Activated CD4-positive, alpha-beta T cell treated with anti-CD3 and anti-CD28 coated beads for 36 hours (primary cell): ENCODE measurements at regions not wholly inside any gene's neighbourhood (a gene's known extent, or its start where the extent isn't known, plus 50 kb on each side); places are given as distances from the start of the nearest gene placed in this dataset.

ENCODE experiments used
- ATAC-seq: fragments of 200-7000 bp; cut with Tn5 transposase; one replicate; pipeline ENCODE4 v1.10.0; 2021; ENCODE audit warnings: mild to moderate bottlenecking, moderate library complexity
- CTCF ChIA-PET: fragments of 350-600 bp; sonication (Branson Sonifier 250); formaldehyde crosslinking; loops from one replicate; lab custom pipeline; 2021; ENCODE audit warnings: antibody characterized with exemption; lab: Charles Lee
- POLR2A ChIA-PET: fragments of 350-600 bp; sonication (Branson Sonifier 250); formaldehyde crosslinking; loops from one replicate; lab custom pipeline; 2021; ENCODE audit warnings: antibody characterized with exemption, inconsistent platforms; lab: Charles Lee
- DNase-seq: peaks from one replicate; pipeline ENCODE4 v3.0.0-alpha.2; 2020
- H3K27ac Mint-ChIP-seq: one replicate; pipeline ENCODE4 v1.8.0; 2021; ENCODE audit warnings: mixed read lengths
- H3K27me3 Mint-ChIP-seq: one replicate; pipeline ENCODE4 v1.8.0; 2021; ENCODE audit warnings: mixed read lengths
- H3K36me3 Mint-ChIP-seq: one replicate; pipeline ENCODE4 v1.8.0; 2021; ENCODE audit warnings: low read depth, mixed read lengths
- H3K4me1 Mint-ChIP-seq: one replicate; pipeline ENCODE4 v1.8.0; 2021; ENCODE audit warnings: mixed read lengths
- H3K4me3 Mint-ChIP-seq: one replicate; pipeline ENCODE4 v1.8.0; 2021; ENCODE audit warnings: mild to moderate bottlenecking, moderate library complexity, mixed read lengths
- H3K9me3 Mint-ChIP-seq: one replicate; pipeline ENCODE4 v1.8.0; 2021; ENCODE audit warnings: low read depth, mixed read lengths
- intact Hi-C, 2 experiments: fragments of 100-400 bp; cut with DNase I in 1 of 2; cut with micrococcal nuclease in 1 of 2; formaldehyde crosslinking; loops; one replicate each; pipeline versions ENCODE4 v1.14.2 to v1.15.1; 2022 to 2024; cut with DNase I, micrococcal nuclease

GRCh38 chr2:10987439-10987838 is 75.7 kb downstream of the KCNF1 start:
- intact Hi-C loops = no loop called here
- POLR2A ChIA-PET = no interaction called here
- Mint-ChIP-seq H3K27ac (no peak overlapping the region), H3K9me3 (no peaks in the 10 kb centered on the region), H3K4me3 (no peak overlapping the region), H3K27me3 (no peaks in the 10 kb centered on the region), H3K4me1 (no peaks in the 10 kb centered on the region), H3K36me3 (no peaks in the 10 kb centered on the region)
- ATAC-seq = no peak
- CTCF ChIA-PET = no interaction called here
- no peak for DNase-seq

- CTCF ChIA-PET = no interaction called here
- ATAC-seq (no peak), DNase-seq (no peak)
- POLR2A ChIA-PET = no interaction called here
- no peak overlapping the region for H3K4me3 Mint-ChIP-seq
- no peak overlapping the region for H3K27ac Mint-ChIP-seq
- H3K9me3 Mint-ChIP-seq = no peaks in the 10 kb centered on the region
- intact Hi-C loops = no loop called here
- H3K4me1 Mint-ChIP-seq = no peaks in the 10 kb centered on the region
- H3K36me3 Mint-ChIP-seq = no peaks in the 10 kb centered on the region
- no peaks in the 10 kb centered on the region for H3K27me3 Mint-ChIP-seq
These were observed 76.1 kb downstream of the KCNF1 start for GRCh38 chr2:10987861-10988260.

DNA sequence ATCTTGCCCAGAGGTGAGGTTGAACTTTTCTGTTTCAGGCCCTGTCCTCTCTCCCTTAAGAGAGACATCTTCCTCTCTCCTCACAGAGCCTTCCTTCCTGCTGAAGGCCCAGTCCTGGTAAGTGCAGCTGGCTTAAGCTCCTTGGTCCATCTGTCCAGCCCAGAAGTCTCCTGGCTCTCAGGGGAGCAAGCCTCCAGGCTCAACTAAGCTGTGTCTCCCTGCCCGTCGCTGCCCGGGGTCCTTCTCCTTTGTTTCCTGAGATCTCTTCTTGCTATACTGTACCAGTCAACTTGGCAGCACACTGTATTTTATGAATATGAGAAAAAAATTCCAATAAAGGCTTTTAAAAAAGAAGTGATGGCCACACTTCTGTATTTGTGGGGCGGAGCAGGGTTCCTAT is 77.4 kb downstream of the KCNF1 start:
- POLR2A ChIA-PET = no interaction called here
- Mint-ChIP-seq H3K4me3 (no peak overlapping the region), H3K36me3 (no peaks in the 10 kb centered on the region), H3K9me3 (no peaks in the 10 kb centered on the region), H3K4me1 (no peaks in the 10 kb centered on the region), H3K27me3 (no peaks in the 10 kb centered on the region), H3K27ac (no peak overlapping the region)
- ATAC-seq (no peak), DNase-seq (no peak)
- intact Hi-C loops = no loop called here
- CTCF ChIA-PET = no interaction called here

DNA sequence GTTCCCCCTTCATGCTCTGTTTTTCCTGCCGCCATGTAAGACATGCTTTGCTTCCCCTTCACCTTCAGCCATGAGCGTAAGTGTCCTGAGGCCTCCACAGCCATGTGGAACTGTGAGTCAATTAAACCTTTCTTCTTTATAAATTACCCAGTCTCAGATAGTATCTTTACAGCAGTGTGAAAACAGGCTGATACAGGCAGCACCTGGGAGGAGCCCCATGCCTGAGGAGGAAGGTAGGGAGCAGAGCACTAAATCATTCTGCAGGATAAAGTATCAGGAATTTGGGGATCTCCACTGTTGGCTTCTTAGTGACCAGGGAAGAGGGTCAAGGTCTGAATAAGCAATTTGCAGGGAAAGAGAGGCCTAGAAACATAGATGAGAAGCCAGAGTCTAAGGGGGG is 78.0 kb downstream of the KCNF1 start:
- intact Hi-C loops = no loop called here
- no peak overlapping the region for H3K27ac Mint-ChIP-seq

DNA sequence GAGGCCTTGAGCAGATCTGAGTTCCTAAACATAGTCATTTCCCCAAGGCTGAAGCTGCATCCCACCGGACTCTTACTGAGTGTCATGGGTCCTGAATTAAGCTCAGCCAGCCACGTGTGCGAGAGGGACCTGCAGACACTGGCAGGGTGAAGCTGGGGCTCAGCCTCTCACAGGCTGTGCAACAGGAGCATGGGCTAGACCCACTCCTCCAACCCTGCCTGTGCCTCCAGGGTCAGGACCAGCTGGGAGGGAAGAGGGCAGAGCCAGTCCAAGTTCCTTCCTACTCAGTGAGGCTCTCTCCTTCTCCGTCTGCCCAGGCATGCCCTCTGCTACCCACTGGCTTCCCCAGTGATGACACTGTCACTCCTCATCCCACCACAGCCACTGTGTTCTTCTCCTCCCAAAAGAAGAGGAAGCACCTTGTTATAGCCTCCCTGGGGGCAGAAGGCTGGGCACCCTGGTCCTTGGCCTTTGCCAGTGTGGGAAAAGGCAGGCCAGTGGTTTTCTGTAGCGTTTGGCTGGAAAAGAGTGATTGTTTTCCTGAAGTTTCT is 78.9 kb downstream of the KCNF1 start:
- no peak overlapping the region for H3K27ac Mint-ChIP-seq
- no peak overlapping the region for H3K4me3 Mint-ChIP-seq
- ATAC-seq (no peak), DNase-seq (no peak)
- H3K4me1 Mint-ChIP-seq = no peaks in the 10 kb centered on the region
- intact Hi-C loops = no loop called here
- H3K9me3 Mint-ChIP-seq = no peaks in the 10 kb centered on the region
- no peaks in the 10 kb centered on the region for H3K27me3 Mint-ChIP-seq
- CTCF ChIA-PET = no interaction called here
- H3K36me3 Mint-ChIP-seq = no peaks in the 10 kb centered on the region
- POLR2A ChIA-PET = no interaction called here

More for the DNA sequence above, 78.0 kb downstream of the KCNF1 start:
- H3K36me3 Mint-ChIP-seq = no peaks in the 10 kb centered on the region
- no peaks in the 10 kb centered on the region for H3K9me3 Mint-ChIP-seq
- no peak overlapping the region for H3K4me3 Mint-ChIP-seq
- DNase-seq (no peak), ATAC-seq (no peak)
- ChIA-PET CTCF (no interaction called here), POLR2A (no interaction called here)
- H3K27me3 Mint-ChIP-seq = no peaks in the 10 kb centered on the region
- H3K4me1 Mint-ChIP-seq = no peaks in the 10 kb centered on the region

DNA sequence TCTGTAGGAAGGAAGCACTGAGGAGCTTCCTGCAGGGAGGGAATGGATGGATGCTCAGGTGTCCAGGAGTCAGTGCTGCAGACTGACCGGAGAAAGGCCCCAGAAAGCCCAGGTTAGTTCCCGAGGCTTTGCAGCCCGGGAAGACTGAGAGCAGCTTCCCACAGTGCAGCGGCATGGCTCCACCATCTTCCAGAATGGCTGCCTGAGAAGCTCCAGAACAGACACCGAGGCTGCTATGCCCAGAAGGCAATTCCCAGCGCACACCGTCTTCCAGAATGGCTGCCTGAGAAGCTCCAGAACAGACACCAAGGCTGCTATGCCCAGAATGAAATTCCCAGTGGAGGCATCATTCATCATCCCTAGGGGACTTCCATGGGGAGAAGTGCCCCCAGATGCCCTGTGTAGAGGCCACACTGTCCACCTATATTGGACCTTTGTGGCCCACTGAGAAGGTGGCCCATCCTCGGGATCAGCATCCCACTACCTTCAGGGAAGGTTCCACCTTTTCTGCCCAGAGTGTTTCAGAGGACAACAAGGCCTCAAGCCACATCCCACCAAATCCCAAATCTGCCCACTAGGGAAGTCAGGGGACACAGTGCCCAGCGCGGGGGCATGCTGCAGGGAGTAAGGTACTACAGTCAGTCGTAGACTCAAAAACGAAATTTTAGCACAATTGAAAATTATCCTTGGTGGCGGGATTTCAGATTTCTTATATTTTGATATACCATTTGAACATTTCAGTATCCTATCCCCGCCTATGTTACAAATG is 80.5 kb downstream of the KCNF1 start:
- intact Hi-C loops = no loop called here
- Mint-ChIP-seq H3K4me1 (no peaks in the 10 kb centered on the region), H3K9me3 (no peaks in the 10 kb centered on the region), H3K27me3 (no peaks in the 10 kb centered on the region), H3K27ac (no peak overlapping the region), H3K4me3 (no peak overlapping the region), H3K36me3 (no peaks in the 10 kb centered on the region)
- ATAC-seq (no peak), DNase-seq (no peak)
- POLR2A ChIA-PET = no interaction called here
- CTCF ChIA-PET = interaction anchor here (0.6 to 0.7 kb wide), 2 partner anchors 37 to 131 kb away, joined by 3 read pairs; no protein-coding TSS in a partner anchor

- no peaks in the 10 kb centered on the region for H3K27me3 Mint-ChIP-seq
- ATAC-seq = no peak
- ChIA-PET CTCF (interaction anchor here (0.7 kb wide), 1 partner anchor 38 kb away, joined by 3 read pairs; no protein-coding TSS in a partner anchor), POLR2A (no interaction called here)
- no peak for DNase-seq
- H3K36me3 Mint-ChIP-seq = no peaks in the 10 kb centered on the region
- H3K4me1 Mint-ChIP-seq = no peaks in the 10 kb centered on the region
- intact Hi-C loops = no loop called here
- H3K27ac Mint-ChIP-seq = no peak overlapping the region
- H3K9me3 Mint-ChIP-seq = no peaks in the 10 kb centered on the region
- no peak overlapping the region for H3K4me3 Mint-ChIP-seq
These were observed 81.3 kb downstream of the KCNF1 start for GRCh38 chr2:10993001-10993481.

DNA sequence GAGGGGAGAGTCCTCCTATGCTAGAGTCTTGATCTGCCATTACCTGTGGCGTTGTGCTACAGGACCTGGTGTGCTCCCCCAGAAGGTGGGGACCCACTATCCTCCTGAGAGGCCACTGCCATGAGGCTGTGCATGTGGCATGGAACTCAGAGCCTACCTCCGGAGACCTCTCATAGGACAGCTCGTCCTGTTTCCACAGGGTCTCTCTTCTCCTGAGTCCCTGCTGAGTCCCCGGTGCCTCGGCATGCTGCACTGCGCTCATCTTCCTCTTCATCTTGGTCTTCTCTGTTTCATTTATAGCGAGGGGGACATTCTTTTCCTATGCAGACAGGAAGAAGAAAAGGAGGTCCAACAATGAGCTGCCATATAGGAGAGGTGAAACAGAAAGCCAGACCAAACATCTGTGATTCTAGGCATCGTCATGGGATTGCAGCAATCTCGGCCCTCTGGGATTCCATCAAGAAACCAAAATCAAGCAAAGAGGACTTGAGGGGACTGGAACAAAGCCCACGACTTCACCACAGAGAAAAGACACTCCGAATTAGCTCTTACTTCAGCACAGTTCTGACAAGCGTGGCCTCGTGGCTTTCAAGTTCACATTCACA is 83.7 kb downstream of the KCNF1 start:
- ChIA-PET CTCF (interaction anchor here (0.6 kb wide), 1 partner anchor 148 kb away, joined by 3 read pairs; no protein-coding TSS in a partner anchor), POLR2A (no interaction called here)
- H3K4me1 Mint-ChIP-seq = no peaks in the 10 kb centered on the region
- ATAC-seq = no peak
- no peaks in the 10 kb centered on the region for H3K36me3 Mint-ChIP-seq
- H3K4me3 Mint-ChIP-seq = no peak overlapping the region
- H3K27me3 Mint-ChIP-seq = no peaks in the 10 kb centered on the region
- intact Hi-C loops = no loop called here
- DNase-seq = no peak
- no peaks in the 10 kb centered on the region for H3K9me3 Mint-ChIP-seq
- no peak overlapping the region for H3K27ac Mint-ChIP-seq

- Mint-ChIP-seq H3K36me3 (no peaks in the 10 kb centered on the region), H3K27me3 (peaks cover 7% of the 10 kb centered on the region), H3K4me3 (no peak overlapping the region), H3K9me3 (no peaks in the 10 kb centered on the region), H3K27ac (no peak overlapping the region), H3K4me1 (no peaks in the 10 kb centered on the region)
- ChIA-PET CTCF (interaction anchor here (0.7 kb wide), 2 partner anchors 59 to 780 kb away, joined by 3 to 4 read pairs; no protein-coding TSS in a partner anchor), POLR2A (no interaction called here)
- intact Hi-C loops = no loop called here
- no peak for ATAC-seq
- no peak for DNase-seq
These were observed 92.5 kb downstream of the KCNF1 start for GRCh38 chr2:11004199-11004598.

GRCh38 chr2:11005032-11005431 is 93.3 kb downstream of the KCNF1 start:
- Mint-ChIP-seq H3K27me3 (peaks cover 7% of the 10 kb centered on the region), H3K4me3 (no peak overlapping the region), H3K27ac (no peak overlapping the region), H3K36me3 (no peaks in the 10 kb centered on the region), H3K9me3 (no peaks in the 10 kb centered on the region), H3K4me1 (no peaks in the 10 kb centered on the region)
- ATAC-seq (no peak), DNase-seq (no peak)
- CTCF ChIA-PET = no interaction called here
- intact Hi-C loops = no loop called here
- POLR2A ChIA-PET = no interaction called here

DNA sequence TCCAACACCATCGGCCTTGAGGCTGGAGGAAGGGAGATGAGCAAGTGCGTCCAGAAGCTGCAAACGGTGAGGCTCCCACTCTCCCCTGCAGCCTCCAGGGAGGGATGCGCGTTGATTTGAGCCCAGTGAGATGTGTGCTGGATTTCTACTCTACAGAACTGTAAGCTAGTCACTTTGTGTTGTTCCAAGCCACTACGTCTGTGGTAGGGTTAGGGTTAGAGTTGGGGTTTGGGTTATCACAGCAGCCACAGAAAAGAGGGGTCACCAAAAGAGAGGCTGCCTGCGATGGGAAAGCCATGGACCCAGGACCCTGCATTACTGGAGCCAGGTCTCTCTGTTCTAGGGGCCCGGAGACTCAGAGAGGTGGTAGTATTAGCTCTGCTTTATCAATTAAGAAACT is 94.5 kb downstream of the KCNF1 start:
- peaks cover 7% of the 10 kb centered on the region for H3K27me3 Mint-ChIP-seq
- ChIA-PET CTCF (no interaction called here), POLR2A (no interaction called here)
- no peaks in the 10 kb centered on the region for H3K36me3 Mint-ChIP-seq
- H3K9me3 Mint-ChIP-seq = no peaks in the 10 kb centered on the region
- H3K4me1 Mint-ChIP-seq = no peaks in the 10 kb centered on the region
- no peak overlapping the region for H3K27ac Mint-ChIP-seq
- DNase-seq (no peak), ATAC-seq (no peak)
- H3K4me3 Mint-ChIP-seq = no peak overlapping the region
- intact Hi-C loops = no loop called here
